ENCODE measurements at regions not wholly inside any gene's neighbourhood (a gene's known extent, or its start where the extent isn't known, plus 50 kb on each side); places are given as distances from the start of the nearest gene placed in this dataset.

DNA sequence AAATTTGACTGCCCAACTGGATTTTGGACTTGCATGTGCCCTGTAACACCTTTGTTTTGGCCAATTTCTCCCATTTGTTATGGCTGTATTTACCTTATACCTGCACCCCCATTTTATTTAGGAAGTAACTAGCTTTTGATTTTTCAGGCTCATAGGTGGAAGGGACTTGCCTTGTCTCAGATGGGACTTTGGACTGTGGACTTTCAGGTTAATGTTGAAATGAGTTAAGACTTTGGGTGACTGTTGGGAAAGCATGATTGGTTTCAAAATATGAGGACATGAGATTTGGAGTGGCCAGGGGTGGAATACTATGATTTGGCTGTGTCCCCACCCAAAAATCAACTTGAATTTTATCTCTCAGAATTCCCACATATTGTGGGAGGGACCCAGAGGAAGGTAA, 490.2 kb downstream of the PRR16 start:
- DNase-seq (no peak), ATAC-seq (no peak)
- Histone ChIP-seq H3K27ac (no peak overlapping the region), H3K4me1 (no peaks in the 10 kb centered on the region), H3K9me3 (peaks cover 0 to 32% (median 13%) of the 10 kb centered on the region in 12 donors), H3K27me3 (no peaks in the 10 kb centered on the region), H3K36me3 (no peaks in the 10 kb centered on the region), H3K4me3 (no peak overlapping the region)
- TF ChIP-seq CTCF (IDR thresholded peaks at IDR 0.05) (no peak), POLR2A (IDR thresholded peaks at IDR 0.05) (no peak)
- intact Hi-C loops (cut with DNase I): no loop called here

- no peak for TF ChIP-seq CTCF (IDR thresholded peaks at IDR 0.05)
- TF ChIP-seq POLR2A (IDR thresholded peaks at IDR 0.05): no peak
- H3K4me1 ChIP-seq: no peaks in the 10 kb centered on the region
- ATAC-seq: no peak
- no peak overlapping the region for H3K4me3 ChIP-seq
- no peaks in the 10 kb centered on the region for H3K27me3 ChIP-seq
- intact Hi-C loops (cut with DNase I): no loop called here
- peaks cover 0 to 32% (median 13%) of the 10 kb centered on the region in 12 donors for H3K9me3 ChIP-seq
- no peak overlapping the region for H3K27ac ChIP-seq
- no peak for DNase-seq
- no peaks in the 10 kb centered on the region for H3K36me3 ChIP-seq
Measured at GRCh38 chr5:120955795-120956194, 491.7 kb downstream of the PRR16 start.

GRCh38 chr5:120958877-120959485, 494.9 kb downstream of the PRR16 start:
- no peak overlapping the region for H3K4me3 ChIP-seq
- intact Hi-C loops (cut with DNase I): no loop called here
- ATAC-seq (no peak), DNase-seq (no peak)
- no peaks in the 10 kb centered on the region for H3K27me3 ChIP-seq
- H3K36me3 ChIP-seq: no peaks in the 10 kb centered on the region
- no peaks in the 10 kb centered on the region for H3K4me1 ChIP-seq
- 70 to 85% (median 77%) methylated on average over 7 of the region's 7 CpGs for WGBS, 4 donors
- H3K9me3 ChIP-seq: peaks cover 0 to 11% (median 0%) of the 10 kb centered on the region in 12 donors
- no peak for TF ChIP-seq POLR2A (IDR thresholded peaks at IDR 0.05)
- TF ChIP-seq CTCF (IDR thresholded peaks at IDR 0.05): no peak
- no peak overlapping the region for H3K27ac ChIP-seq

DNA sequence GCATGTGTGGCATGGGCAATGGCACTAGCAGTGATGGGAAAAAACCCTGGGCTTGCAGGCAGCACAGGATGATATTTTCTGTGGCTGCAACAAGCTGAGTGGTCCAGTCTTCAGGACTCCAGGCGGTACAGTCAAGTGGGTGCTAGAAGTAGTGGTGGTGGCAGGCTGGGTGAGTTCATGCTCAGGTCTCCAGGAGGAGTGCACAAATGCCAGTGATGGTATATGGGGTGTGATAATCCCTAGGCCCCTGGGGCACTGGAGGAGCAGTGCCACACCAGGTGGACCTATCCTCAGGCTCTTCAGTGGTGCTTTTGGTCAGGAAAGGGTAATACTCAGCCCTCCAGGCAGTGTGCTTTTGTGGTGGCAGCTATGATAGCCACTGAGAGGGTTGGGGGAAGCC, 496.4 kb downstream of the PRR16 start:
- TF ChIP-seq CTCF (IDR thresholded peaks at IDR 0.05): no peak
- no peak for TF ChIP-seq POLR2A (IDR thresholded peaks at IDR 0.05)
- no peak for ATAC-seq
- H3K4me1 ChIP-seq: no peaks in the 10 kb centered on the region
- H3K9me3 ChIP-seq: peaks cover 0 to 6% (median 0%) of the 10 kb centered on the region in 12 donors
- no peaks in the 10 kb centered on the region for H3K27me3 ChIP-seq
- DNase-seq: no peak
- 60 to 70% (median 64%) methylated on average over 1 of the region's 1 CpG for WGBS, 4 donors
- no peak overlapping the region for H3K4me3 ChIP-seq
- intact Hi-C loops (cut with DNase I): no loop called here
- no peak overlapping the region for H3K27ac ChIP-seq
- no peaks in the 10 kb centered on the region for H3K36me3 ChIP-seq

Data from heart left ventricle (tissue), 16 donors.